HCT116 (cell line): ENCODE measurements at regions not wholly inside any gene's neighbourhood (a gene's known extent, or its start where the extent isn't known, plus 50 kb on each side); places are given as distances from the start of the nearest gene placed in this dataset.

Experiments
- ATAC-seq: fragments of 200-7000 bp; cut with Tn5 transposase; 2 replicates; pipeline ENCODE4 v1.9.1; 2020; ENCODE audit warnings: mild to moderate bottlenecking, moderate library complexity
- BruUV-seq: library from RNA; stranded (reverse); fragments of 400-500 nt; replicated peaks from 2 replicates; lab custom pipeline; 2021; lab: Mats Ljungman, UMichigan
- CTCF ChIA-PET: fragments of 300-600 bp; sonication (Branson Sonifier 250); formaldehyde crosslinking; loops from one replicate; lab custom pipeline; 2021; ENCODE audit warnings: antibody characterized with exemption; lab: Charles Lee
- POLR2A ChIA-PET: fragments of 300-600, 350-600 bp; sonication (Branson Sonifier 250); formaldehyde crosslinking; loops from one replicate; lab custom pipeline; 2021; ENCODE audit warnings: antibody characterized with exemption; lab: Charles Lee
- RAD21 ChIA-PET, 2 experiments: fragments of 300-600 bp; sonication (Branson Sonifier 250); formaldehyde crosslinking; loops; one replicate each; lab custom pipeline; 2023; ENCODE audit warnings: low total read pairs in 2 of 2; ENCODE audit not compliant: uncharacterized antibody in 2 of 2, unreplicated experiment in 2 of 2, low non-redundant PET in 1 of 2; lab: Charles Lee
- DNase-seq: peaks from one replicate; pipeline ENCODE4 v3.0.0-alpha.2; 2010; ENCODE audit warnings: low read depth, low spot score
- H2AFZ ChIP-seq: fragments of 200-600 bp; shearing (Covaris generic), sonication (generic); 2 replicates; pipeline ENCODE4 v1.6.1; 2017; ENCODE audit warnings: low read depth, mixed run types, mixed read lengths, antibody characterized with exemption, low read length; ENCODE audit not compliant: poor library complexity, severe bottlenecking
- H3K27ac ChIP-seq: 2 replicates; pipeline ENCODE4 v1.5.1; 2012; ENCODE audit warnings: low read depth, low read length
- H3K27me3 ChIP-seq: fragments of 200-600 bp; sonication (generic); 2 replicates; pipeline ENCODE4 v1.6.1; 2016; ENCODE audit warnings: mixed run types, low read length, mixed read lengths; ENCODE audit not compliant: insufficient read depth
- H3K36me3 ChIP-seq, 2 experiments: fragments of 200-500 bp in 1 of 2; fragments of 200-600 bp in 1 of 2; sonication (Bioruptor generic) in 1 of 2; sonication (generic) in 1 of 2; 2 replicates each; pipeline versions ENCODE4 v1.5.1 to v1.6.1; 2014 to 2016; ENCODE audit warnings: low read length in 2 of 2, inconsistent platforms in 1 of 2, mixed read lengths in 1 of 2, mixed run types in 1 of 2; ENCODE audit not compliant: insufficient read depth in 2 of 2, control insufficient read depth in 1 of 2
- H3K4me1 ChIP-seq, 2 experiments: fragments of 200-600 bp in 1 of 2; sonication (generic) in 1 of 2; 2 replicates each; pipeline versions ENCODE4 v1.5.1 to v1.6.1; 2012 to 2017; ENCODE audit warnings: low read length in 2 of 2, inconsistent platforms in 1 of 2, mild to moderate bottlenecking in 1 of 2, mixed read lengths in 1 of 2, mixed run types in 1 of 2, moderate library complexity in 1 of 2; ENCODE audit not compliant: insufficient read depth in 2 of 2, control insufficient read depth in 1 of 2
- H3K4me2 ChIP-seq: fragments of 200-600 bp; sonication (generic); 2 replicates; pipeline ENCODE4 v1.6.1; 2017; ENCODE audit warnings: mixed run types, low read length, mixed read lengths
- H3K4me3 ChIP-seq, 2 experiments: fragments of 200-600 bp in 1 of 2; sonication (generic) in 1 of 2; replicated peaks in 1 of 2; 2 replicates each; pipeline ENCODE4 v1.5.1; 2011 to 2016; ENCODE audit warnings: low read length in 2 of 2, control low read depth in 1 of 2, low read depth in 1 of 2, mild to moderate bottlenecking in 1 of 2, mixed read lengths in 1 of 2, mixed run types in 1 of 2
- H3K79me2 ChIP-seq: fragments of 200-600 bp; sonication (generic); 2 replicates; pipeline ENCODE4 v1.6.1; 2017; ENCODE audit warnings: mild to moderate bottlenecking, mixed run types, low read length, moderate library complexity, mixed read lengths; ENCODE audit not compliant: insufficient read depth
- H3K9ac ChIP-seq: fragments of 200-600 bp; sonication (generic); 2 replicates; pipeline ENCODE4 v1.6.1; 2016; ENCODE audit warnings: low read length, mixed read lengths
- H3K9me2 ChIP-seq: fragments of 200-600 bp; sonication (generic), shearing (Covaris generic); 2 replicates; pipeline ENCODE4 v1.6.1; 2017; ENCODE audit warnings: mixed run types, mild to moderate bottlenecking, moderate library complexity; ENCODE audit not compliant: insufficient read depth
- H3K9me3 ChIP-seq, 2 experiments: fragments of 200-500 bp in 1 of 2; fragments of 200-600 bp in 1 of 2; sonication (Bioruptor generic) in 1 of 2; sonication (generic) in 1 of 2; 2 replicates each; pipeline ENCODE4 v1.6.1; 2014 to 2017; ENCODE audit warnings: low read length in 2 of 2, mixed read lengths in 2 of 2, inconsistent platforms in 1 of 2, low read depth in 1 of 2, mild to moderate bottlenecking in 1 of 2, mixed run types in 1 of 2, moderate library complexity in 1 of 2; ENCODE audit not compliant: control insufficient read depth in 1 of 2, insufficient read depth in 1 of 2
- H4K20me1 ChIP-seq: fragments of 200-600 bp; sonication (generic), shearing (Covaris generic); 2 replicates; pipeline ENCODE4 v1.6.1; 2017; ENCODE audit warnings: mixed run types, mild to moderate bottlenecking, moderate library complexity; ENCODE audit not compliant: insufficient read depth
- CBX3 ChIP-seq: IDR thresholded peaks from 2 replicates; pipeline ENCODE4 v1.6.1; 2012; ENCODE audit warnings: low read depth
- CEBPB ChIP-seq: IDR thresholded peaks from 2 replicates; pipeline ENCODE4 v1.6.1; 2012; ENCODE audit warnings: low read depth
- CTCF ChIP-seq, 3 experiments: fragments of 200-600 bp in 1 of 3; sonication (generic) in 1 of 3; IDR thresholded peaks in 2 of 3; conservative IDR thresholded peaks in 1 of 3; 2 replicates each; pipeline ENCODE4 v1.5.1; 2012 to 2017; ENCODE audit warnings: low read depth in 2 of 3, low read length in 2 of 3, antibody characterized with exemption in 1 of 3, borderline replicate concordance in 1 of 3, control low read depth in 1 of 3, mild to moderate bottlenecking in 1 of 3, mixed read lengths in 1 of 3, mixed run types in 1 of 3, moderate library complexity in 1 of 3; ENCODE audit not compliant: insufficient read depth in 1 of 3
- EGR1 ChIP-seq: IDR thresholded peaks from 2 replicates; pipeline ENCODE4 v1.6.1; 2012; ENCODE audit warnings: low read depth
- ELF1 ChIP-seq: IDR thresholded peaks from 2 replicates; pipeline ENCODE4 v1.6.1; 2012; ENCODE audit warnings: low read depth, borderline replicate concordance
- EZH2 ChIP-seq: fragments of 200-600 bp; sonication (generic); IDR thresholded peaks from 2 replicates; pipeline ENCODE4 v1.6.1; 2017; ENCODE audit warnings: antibody characterized with exemption, mixed run types
- EZH2phosphoT487 ChIP-seq: fragments of 200-600 bp; IDR thresholded peaks from 2 replicates; pipeline ENCODE4 v1.6.1; 2018; ENCODE audit warnings: antibody characterized with exemption, borderline replicate concordance
- JUND ChIP-seq: IDR thresholded peaks from 2 replicates; pipeline ENCODE4 v1.6.1; 2012
- MAX ChIP-seq: IDR thresholded peaks from 2 replicates; pipeline ENCODE4 v1.6.1; 2012
- POLR2A ChIP-seq: IDR thresholded peaks from 2 replicates; pipeline ENCODE4 v1.7.0; 2011; ENCODE audit warnings: borderline replicate concordance; ENCODE audit not compliant: insufficient read depth, insufficient read length; ENCODE audit errors: extremely low read depth
- POLR2AphosphoS5 ChIP-seq: IDR thresholded peaks from 2 replicates; pipeline ENCODE4 v1.6.1; 2011; ENCODE audit warnings: mild to moderate bottlenecking, low read depth, low read length, moderate library complexity
- RAD21 ChIP-seq: IDR thresholded peaks from 2 replicates; pipeline ENCODE4 v1.6.1; 2012; ENCODE audit warnings: low read depth, mild to moderate bottlenecking
- REST ChIP-seq: IDR thresholded peaks from 2 replicates; pipeline ENCODE4 v1.6.1; 2012; ENCODE audit warnings: low read depth
- SIN3A ChIP-seq: IDR thresholded peaks from 2 replicates; pipeline ENCODE4 v1.6.1; 2012; ENCODE audit warnings: low read depth
- ZBTB33 ChIP-seq: IDR thresholded peaks from 2 replicates; pipeline ENCODE4 v1.6.1; 2011; ENCODE audit warnings: mild to moderate bottlenecking, low read length, moderate library complexity; ENCODE audit not compliant: insufficient replicate concordance; ENCODE audit errors: extremely low read depth
- ZNF274 ChIP-seq: fragments of 200-500 bp; sonication (Bioruptor generic); IDR thresholded peaks from 2 replicates; pipeline ENCODE4 v1.6.1; 2014; ENCODE audit warnings: mild to moderate bottlenecking, low read depth, low read length, inconsistent platforms
- intact Hi-C: fragments of 100-400 bp; cut with micrococcal nuclease; formaldehyde crosslinking; loops from 2 replicates; pipeline ENCODE4 v1.10.0; 2022

- Histone ChIP-seq H3K79me2 (no peaks in the 10 kb centered on the region), H3K27ac (no peak overlapping the region), H3K9ac (no peak overlapping the region), H3K27me3 (no peaks in the 10 kb centered on the region), H4K20me1 (no peaks in the 10 kb centered on the region), H3K4me3 (no peak overlapping the region), H2AFZ (no peak overlapping the region), H3K4me2 (no peak overlapping the region), H3K4me1 (no peaks in the 10 kb centered on the region), H3K9me3 (peaks cover 0 to 16% of the 10 kb centered on the region in 2 experiments; a peak in 3 of 4 replicates), H3K9me2 (no peaks in the 10 kb centered on the region), H3K36me3 (no peaks in the 10 kb centered on the region)
- TF ChIP-seq SIN3A, result no peak
- no peak for TF ChIP-seq CBX3
- no peak for TF ChIP-seq EGR1
- TF ChIP-seq ZBTB33, result no peak
- no peak for TF ChIP-seq RAD21
- TF ChIP-seq EZH2, result no peak
- no peak for TF ChIP-seq CEBPB
- TF ChIP-seq POLR2AphosphoS5, result no peak
- TF ChIP-seq MAX, result no peak
- TF ChIP-seq JUND, result no peak
- no peak for TF ChIP-seq ZNF274
- TF ChIP-seq ELF1, result no peak
- TF ChIP-seq CTCF (IDR thresholded peaks at IDR 0.05 in 2 of 3, conservative IDR thresholded peaks at IDR 0.05 in 1 of 3; ENCODE audit: borderline replicate concordance in 1 of 3, insufficient read depth in 1 of 3, low read depth in 2 of 3, low read length in 2 of 3), result no peak
- no peak for TF ChIP-seq POLR2A
- no peak for TF ChIP-seq EZH2phosphoT487
- no peak for TF ChIP-seq REST
- RAD21 ChIA-PET, result no interaction called here
- ATAC-seq, result no peak
- POLR2A ChIA-PET, result no interaction called here
- no peak for DNase-seq
- no TSS peak for BruUV-seq
- intact Hi-C loops, result no loop called here
- CTCF ChIA-PET, result no interaction called here
Observed at GRCh38 chr13:56837161-56837560, 303.6 kb upstream of the PRR20A start.
